Trophoblast cell (in vitro differentiated cells and primary cell): ENCODE measurements at regions not wholly inside any gene's neighbourhood (a gene's known extent, or its start where the extent isn't known, plus 50 kb on each side); places are given as distances from the start of the nearest gene placed in this dataset.

Experiments used
- DNase-seq, 2 donors: peaks; one replicate each; pipeline ENCODE4 v3.0.0-alpha.2; 2016
- H2AFZ ChIP-seq: 2 replicates; pipeline ENCODE4 v1.6.1; 2013; ENCODE audit warnings: low read length, moderate library complexity, mild to moderate bottlenecking; ENCODE audit not compliant: insufficient read depth, poor library complexity
- H2AK5ac ChIP-seq: 2 replicates; pipeline ENCODE4 v1.6.1; 2013; ENCODE audit warnings: mild to moderate bottlenecking, low read length
- H2BK120ac ChIP-seq: 2 replicates; pipeline ENCODE4 v1.6.1; 2013; ENCODE audit warnings: low read length, mild to moderate bottlenecking, moderate library complexity; ENCODE audit not compliant: insufficient read depth, poor library complexity
- H2BK12ac ChIP-seq: 2 replicates; pipeline ENCODE4 v1.6.1; 2013; ENCODE audit warnings: mild to moderate bottlenecking, low read length, moderate library complexity
- H2BK5ac ChIP-seq: 2 replicates; pipeline ENCODE4 v1.6.1; 2013; ENCODE audit warnings: low read length, low read depth, moderate library complexity, mild to moderate bottlenecking; ENCODE audit not compliant: poor library complexity
- H3K14ac ChIP-seq: 2 replicates; pipeline ENCODE4 v1.6.1; 2013; ENCODE audit warnings: mild to moderate bottlenecking, low read length
- H3K18ac ChIP-seq: 2 replicates; pipeline ENCODE4 v1.6.1; 2013; ENCODE audit warnings: mild to moderate bottlenecking, low read length
- H3K23ac ChIP-seq: 2 replicates; pipeline ENCODE4 v1.6.1; 2013; ENCODE audit warnings: low read length
- H3K27ac ChIP-seq: 2 replicates; pipeline ENCODE4 v1.5.1; 2013; ENCODE audit warnings: low read depth, mild to moderate bottlenecking, inconsistent platforms, low read length, moderate library complexity
- H3K27me3 ChIP-seq: 2 replicates; pipeline ENCODE4 v1.6.1; 2013; ENCODE audit warnings: inconsistent platforms, mild to moderate bottlenecking, low read length, moderate library complexity; ENCODE audit not compliant: insufficient read depth
- H3K36me3 ChIP-seq, 2 experiments: 1 replicate in 1 of 2; 2 replicates in 1 of 2; pipeline ENCODE4 v1.6.1; 2013; ENCODE audit warnings: low read length in 2 of 2, mild to moderate bottlenecking in 2 of 2, moderate library complexity in 1 of 2; ENCODE audit not compliant: insufficient read depth in 2 of 2, control insufficient read depth in 1 of 2
- H3K4ac ChIP-seq: 2 replicates; pipeline ENCODE4 v1.6.1; 2013; ENCODE audit warnings: low read depth, mild to moderate bottlenecking, low read length, moderate library complexity
- H3K4me1 ChIP-seq, 2 experiments: 1 replicate in 1 of 2; 2 replicates in 1 of 2; pipeline ENCODE4 v1.6.1; 2013; ENCODE audit warnings: low read length in 2 of 2, mild to moderate bottlenecking in 2 of 2, moderate library complexity in 1 of 2; ENCODE audit not compliant: insufficient read depth in 2 of 2, control insufficient read depth in 1 of 2
- H3K4me2 ChIP-seq: 2 replicates; pipeline ENCODE4 v1.6.1; 2013; ENCODE audit warnings: inconsistent platforms, mild to moderate bottlenecking, low read length, moderate library complexity
- H3K4me3 ChIP-seq: 2 replicates; pipeline ENCODE4 v1.5.1; 2013; ENCODE audit warnings: mild to moderate bottlenecking, low read depth, low read length, inconsistent platforms
- H3K79me1 ChIP-seq: one replicate; pipeline ENCODE4 v1.6.1; 2013; ENCODE audit warnings: low read length
- H3K79me2 ChIP-seq: 2 replicates; pipeline ENCODE4 v1.6.1; 2013; ENCODE audit warnings: low read length, mild to moderate bottlenecking; ENCODE audit not compliant: control insufficient read depth, insufficient read depth, poor library complexity
- H3K9ac ChIP-seq: 2 replicates; pipeline ENCODE4 v1.6.1; 2013; ENCODE audit warnings: mild to moderate bottlenecking, low read length
- H3K9me3 ChIP-seq: 2 replicates; pipeline ENCODE4 v1.6.1; 2013; ENCODE audit warnings: low read depth, mild to moderate bottlenecking, control low read depth, inconsistent platforms, low read length; ENCODE audit not compliant: insufficient read depth
- H4K12ac ChIP-seq: 2 replicates; pipeline ENCODE4 v1.6.1; 2013; ENCODE audit warnings: low read depth, mild to moderate bottlenecking, low read length, moderate library complexity
- H4K8ac ChIP-seq: 2 replicates; pipeline ENCODE4 v1.6.1; 2013; ENCODE audit warnings: low read depth, mild to moderate bottlenecking, low read length, moderate library complexity
- H4K91ac ChIP-seq: one replicate; pipeline ENCODE4 v1.6.1; 2013; ENCODE audit warnings: low read depth, mild to moderate bottlenecking, low read length, moderate library complexity
- WGBS: extraction: QIAGEN DNeasy Blood & Tissue Kit; methylation state at CpG from one replicate; pipeline ENCODE4 v1.1.7; 2013; ENCODE audit warnings: missing lambda C conversion rate; ENCODE audit not compliant: insufficient read length, insufficient coverage; ENCODE audit errors: extremely low coverage; 5-methylcytosine and 5-hydroxymethylcytosine counted together

DNA sequence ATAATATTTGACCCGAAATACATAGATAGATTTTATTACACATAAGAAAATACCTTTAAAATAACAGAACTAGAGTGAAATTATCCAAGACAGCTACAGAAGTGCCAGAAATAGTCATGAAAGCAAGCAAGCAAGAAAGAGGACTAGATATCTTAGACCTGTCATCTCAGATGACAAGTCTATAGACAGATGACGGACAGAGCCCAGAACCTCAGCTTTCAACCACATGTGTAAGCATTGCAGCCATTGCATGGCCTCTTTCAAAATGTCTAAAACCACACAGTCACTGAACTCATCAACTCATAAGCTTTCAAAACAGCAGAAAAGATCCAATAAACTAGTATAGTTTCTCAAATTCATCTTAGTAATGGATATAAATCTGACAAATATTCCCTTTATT is 59.8 kb upstream of the FHIT start:
- Histone ChIP-seq H3K23ac (no peak overlapping the region), H2BK120ac (no peak overlapping the region), H3K4me2 (no peak overlapping the region), H2AFZ (no peak overlapping the region), H3K9me3 (no peaks in the 10 kb centered on the region), H3K27ac (no peak overlapping the region), H3K36me3 (no peaks in the 10 kb centered on the region), H3K4me3 (no peak overlapping the region), H3K14ac (no peak overlapping the region), H4K91ac (no peak overlapping the region), H3K4me1 (no peaks in the 10 kb centered on the region), H4K12ac (no peak overlapping the region), H3K27me3 (no peaks in the 10 kb centered on the region), H3K18ac (no peak overlapping the region), H2AK5ac (no peak overlapping the region), H3K9ac (no peak overlapping the region), H2BK5ac (no peak overlapping the region), H4K8ac (no peak overlapping the region), H2BK12ac (no peak overlapping the region), H3K79me1 (no peaks in the 10 kb centered on the region), H3K79me2 (no peaks in the 10 kb centered on the region), H3K4ac (no peak overlapping the region)
- no CpG with 5 or more reads among the region's 2 CpGs for WGBS
- DNase-seq = no peak

DNA sequence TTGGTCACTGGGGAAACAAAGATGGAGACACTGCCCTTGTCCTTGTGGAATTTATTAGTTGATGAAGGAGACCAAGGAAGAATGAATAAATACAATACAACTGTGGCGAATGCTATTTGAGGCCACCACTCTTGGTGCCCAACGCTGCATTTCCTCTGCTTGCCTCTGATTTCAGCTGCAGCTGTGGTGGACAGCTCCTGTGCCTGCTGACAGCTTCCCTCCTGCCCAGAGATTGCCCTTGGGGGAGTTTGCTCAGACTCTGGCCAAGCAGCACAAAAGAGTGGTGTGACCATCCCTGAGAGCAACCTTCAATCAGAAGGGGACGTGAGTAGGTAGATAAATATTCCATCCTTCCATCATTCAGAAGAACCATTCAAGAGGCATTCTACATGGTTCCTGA is 64.6 kb upstream of the FHIT start:
- Histone ChIP-seq H4K8ac (no peak overlapping the region), H3K4me3 (no peak overlapping the region), H2BK120ac (no peak overlapping the region), H2AFZ (no peak overlapping the region), H2AK5ac (no peak overlapping the region), H3K4me1 (no peaks in the 10 kb centered on the region), H3K18ac (no peak overlapping the region), H4K12ac (no peak overlapping the region), H3K4ac (no peak overlapping the region), H3K9me3 (no peaks in the 10 kb centered on the region), H4K91ac (no peak overlapping the region), H3K9ac (no peak overlapping the region), H2BK12ac (no peak overlapping the region), H3K27ac (no peak overlapping the region), H3K4me2 (no peak overlapping the region), H3K14ac (no peak overlapping the region), H3K79me1 (no peaks in the 10 kb centered on the region), H3K36me3 (no peaks in the 10 kb centered on the region), H3K23ac (no peak overlapping the region), H2BK5ac (no peak overlapping the region), H3K79me2 (no peaks in the 10 kb centered on the region), H3K27me3 (no peaks in the 10 kb centered on the region)
- no peak for DNase-seq
- no CpG with 5 or more reads among the region's 3 CpGs for WGBS

DNA sequence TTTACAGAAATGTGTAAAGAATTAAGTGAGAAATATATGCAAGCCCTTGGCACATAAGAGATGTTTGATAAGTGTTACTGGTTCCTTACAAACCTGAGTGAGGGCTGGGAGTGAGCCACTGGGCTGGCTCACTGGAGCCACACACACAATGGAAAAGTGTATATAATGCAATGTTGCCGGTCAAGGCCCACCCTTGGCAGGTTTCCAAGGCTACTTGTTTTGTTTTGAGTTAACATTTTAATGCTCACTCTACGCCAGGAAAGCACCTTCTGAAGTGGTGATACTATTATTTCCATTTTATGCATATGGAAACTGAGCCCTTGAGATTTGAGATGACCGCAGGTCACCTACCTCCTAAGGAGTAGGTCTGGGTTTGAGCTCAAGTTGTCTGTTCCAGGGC is 71.8 kb upstream of the FHIT start:
- no peak overlapping the region for H2BK5ac ChIP-seq
- H2BK120ac ChIP-seq = no peak overlapping the region
- no peak overlapping the region for H3K4me2 ChIP-seq
- no peak overlapping the region for H2BK12ac ChIP-seq
- no peak overlapping the region for H3K14ac ChIP-seq
- no peak overlapping the region for H4K12ac ChIP-seq
- H3K23ac ChIP-seq = no peak overlapping the region
- no peak overlapping the region for H3K4ac ChIP-seq
- no peaks in the 10 kb centered on the region for H3K79me2 ChIP-seq
- no peaks in the 10 kb centered on the region for H3K27me3 ChIP-seq
- H2AK5ac ChIP-seq = no peak overlapping the region
- no peak overlapping the region for H3K18ac ChIP-seq
- H4K8ac ChIP-seq = no peak overlapping the region
- H3K79me1 ChIP-seq = no peaks in the 10 kb centered on the region
- H3K4me3 ChIP-seq = no peak overlapping the region
- H4K91ac ChIP-seq = no peak overlapping the region
- no peak overlapping the region for H3K9ac ChIP-seq
- H3K4me1 ChIP-seq = no peaks in the 10 kb centered on the region
- WGBS = no CpG with 5 or more reads among the region's 3 CpGs
- H3K9me3 ChIP-seq = no peaks in the 10 kb centered on the region
- no peak overlapping the region for H2AFZ ChIP-seq
- no peak overlapping the region for H3K27ac ChIP-seq
- no peak for DNase-seq
- no peaks in the 10 kb centered on the region for H3K36me3 ChIP-seq

DNA sequence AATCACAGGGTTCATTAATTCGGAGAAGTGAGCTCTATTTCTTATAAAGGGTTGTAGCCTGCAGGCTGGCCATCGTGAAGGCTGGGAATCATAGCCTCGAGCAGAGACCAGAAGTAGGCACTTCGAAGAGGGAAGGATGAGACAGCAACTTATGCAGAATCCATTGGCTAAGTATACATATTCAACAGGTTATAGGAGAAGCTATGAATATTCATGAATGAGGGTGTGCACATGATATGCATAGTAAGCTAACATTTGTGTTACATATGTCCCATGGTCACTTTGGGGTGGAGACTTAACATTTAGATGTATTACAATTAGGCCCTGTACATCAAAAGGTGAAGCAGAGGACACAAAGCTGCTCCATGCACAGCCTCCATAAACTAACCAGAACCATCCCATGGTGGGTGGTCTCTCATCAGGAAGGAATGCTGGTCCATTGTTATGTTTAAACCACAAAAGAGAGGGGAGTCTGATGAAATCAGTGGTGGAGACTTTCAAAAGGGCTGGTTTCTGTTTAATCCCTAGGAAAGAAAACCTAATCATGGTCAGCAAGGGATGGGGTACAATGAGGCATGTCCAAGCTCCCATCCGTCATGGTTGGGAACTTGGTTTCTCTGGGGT is 80.8 kb upstream of the FHIT start:
- H3K27me3 ChIP-seq = no peaks in the 10 kb centered on the region
- no peak overlapping the region for H2AFZ ChIP-seq
- H3K14ac ChIP-seq = no peak overlapping the region
- H3K23ac ChIP-seq = no peak overlapping the region
- no peaks in the 10 kb centered on the region for H3K4me1 ChIP-seq
- H3K4ac ChIP-seq = no peak overlapping the region
- H3K4me3 ChIP-seq = no peak overlapping the region
- no peak overlapping the region for H2BK5ac ChIP-seq
- no peak overlapping the region for H4K12ac ChIP-seq
- no peak overlapping the region for H2AK5ac ChIP-seq
- no peak overlapping the region for H3K18ac ChIP-seq
- DNase-seq = no peak
- no peak overlapping the region for H3K4me2 ChIP-seq
- no peak overlapping the region for H3K9ac ChIP-seq
- no peaks in the 10 kb centered on the region for H3K79me2 ChIP-seq
- H2BK120ac ChIP-seq = no peak overlapping the region
- H3K79me1 ChIP-seq = no peaks in the 10 kb centered on the region
- H3K27ac ChIP-seq = no peak overlapping the region
- WGBS = no CpG with 5 or more reads among the region's 5 CpGs
- H4K8ac ChIP-seq = no peak overlapping the region
- H3K36me3 ChIP-seq = no peaks in the 10 kb centered on the region
- H2BK12ac ChIP-seq = no peak overlapping the region
- no peak overlapping the region for H4K91ac ChIP-seq
- no peaks in the 10 kb centered on the region for H3K9me3 ChIP-seq
